ENCODE measurements at regions not wholly inside any gene's neighbourhood (a gene's known extent, or its start where the extent isn't known, plus 50 kb on each side); places are given as distances from the start of the nearest gene placed in this dataset.

GRCh38 chr7:35985126-35985754 lies 167.8 kb upstream of the EEPD1 start:
- DNase-seq (ENCODE audit: low read depth, low spot score) = no peak
- no TSS peak for BruUV-seq (replicated peaks)
- intact Hi-C loops (cut with micrococcal nuclease; ENCODE audit: unreplicated experiment) = loop anchor here (1.0 to 5.0 kb wide), 4 partner anchors 142 to 334 kb away; no protein-coding TSS in a partner anchor
- ChIA-PET CTCF (interaction anchor here (0.7 to 2.0 kb wide), 6 partner anchors 9 to 334 kb away, joined by 3 to 9 read pairs (median 4); no protein-coding TSS in a partner anchor), POLR2A (no interaction called here)
- in situ Hi-C loops (cut with HindIII; ENCODE audit: low pct_unique_long_range_greater_than_20kb, low sequenced_read_pairs) = loop anchor here (25.0 kb wide), 2 partner anchors 127 to 327 kb away; no protein-coding TSS in a partner anchor
- Histone ChIP-seq H3K4me3 (ENCODE audit: low read depth in 2 of 2, low read length in 2 of 2) (no peak overlapping the region), H3K27ac (ENCODE audit: low read length) (peak overlapping the region; percentile 29), H3K27me3 (ENCODE audit: control insufficient read depth, insufficient read depth, low read length) (no peaks in the 10 kb centered on the region), H3K36me3 (ENCODE audit: control insufficient read depth, insufficient read depth, low read length) (no peaks in the 10 kb centered on the region), H3K4me1 (ENCODE audit: control insufficient read depth, insufficient read depth, low read length) (peaks cover 13% of the 10 kb centered on the region), H3K9me3 (ENCODE audit: control insufficient read depth, insufficient read depth, low read depth, low read length) (no peaks in the 10 kb centered on the region)
- ATAC-seq = peak; percentile 94
- TF ChIP-seq POLR2AphosphoS5 (IDR thresholded peaks at IDR 0.05; ENCODE audit: low read depth, low read length) = no peak; the same call in 1 of the 2 replicates
- no peak for TF ChIP-seq TCF7L2 (IDR thresholded peaks at IDR 0.05; ENCODE audit: low read depth, low read length)
- TF ChIP-seq REST (IDR thresholded peaks at IDR 0.05; ENCODE audit: insufficient read depth in 1 of 2, low read depth in 2 of 2, low read length in 1 of 2) = 0 out of 4 replicates have a peak, but pooled peaks of 1 of the 2 experiments have one; percentile 11
- TF ChIP-seq CTCF (IDR thresholded peaks at IDR 0.05) = peak; percentile 98
- no peak for TF ChIP-seq SIN3A (IDR thresholded peaks at IDR 0.05; ENCODE audit: borderline replicate concordance, insufficient read depth, low read depth, low read length)

- Histone ChIP-seq H3K4me3 (ENCODE audit: low read depth in 2 of 2, low read length in 2 of 2) (no peak overlapping the region), H3K27ac (ENCODE audit: low read length) (peak overlapping the region; percentile 49), H3K9me3 (ENCODE audit: control insufficient read depth, insufficient read depth, low read depth, low read length) (no peaks in the 10 kb centered on the region), H3K27me3 (ENCODE audit: control insufficient read depth, insufficient read depth, low read length) (no peaks in the 10 kb centered on the region), H3K4me1 (ENCODE audit: control insufficient read depth, insufficient read depth, low read length) (peaks cover 14% of the 10 kb centered on the region), H3K36me3 (ENCODE audit: control insufficient read depth, insufficient read depth, low read length) (no peaks in the 10 kb centered on the region)
- TF ChIP-seq REST (IDR thresholded peaks at IDR 0.05; ENCODE audit: insufficient read depth in 1 of 2, low read depth in 2 of 2, low read length in 1 of 2) = no peak
- TF ChIP-seq CTCF (IDR thresholded peaks at IDR 0.05) = no peak
- TF ChIP-seq SIN3A (IDR thresholded peaks at IDR 0.05; ENCODE audit: borderline replicate concordance, insufficient read depth, low read depth, low read length) = no peak
- TF ChIP-seq POLR2AphosphoS5 (IDR thresholded peaks at IDR 0.05; ENCODE audit: low read depth, low read length) = no peak
- no peak for TF ChIP-seq TCF7L2 (IDR thresholded peaks at IDR 0.05; ENCODE audit: low read depth, low read length)
- intact Hi-C loops (cut with micrococcal nuclease; ENCODE audit: unreplicated experiment) = loop anchor here (5.0 kb wide), 1 partner anchor 140 kb away; no protein-coding TSS in a partner anchor
- in situ Hi-C loops (cut with HindIII; ENCODE audit: low pct_unique_long_range_greater_than_20kb, low sequenced_read_pairs) = loop anchor here (25.0 kb wide), 2 partner anchors 125 to 325 kb away; no protein-coding TSS in a partner anchor
- no TSS peak for BruUV-seq (replicated peaks)
- no peak for DNase-seq (ENCODE audit: low read depth, low spot score)
- ChIA-PET CTCF (interaction anchor here (0.5 to 0.6 kb wide), 4 partner anchors 23 to 248 kb away, joined by 6 to 12 read pairs (median 10); no protein-coding TSS in a partner anchor), POLR2A (interaction anchor here (0.6 kb wide), 1 partner anchor 290 kb away, joined by 9 read pairs; no protein-coding TSS in a partner anchor)
- ATAC-seq = no peak
These were observed 166.0 kb upstream of the EEPD1 start for GRCh38 chr7:35987016-35987415.
